Fibroblast of peridontal ligament (primary cell): ENCODE measurements at regions not wholly inside any gene's neighbourhood (a gene's known extent, or its start where the extent isn't known, plus 50 kb on each side); places are given as distances from the start of the nearest gene placed in this dataset.
A peak's percentile ranks its signal among the peaks of the same experiment; 100 is the strongest.
"Not testable (repeated sequence)": the region's sequence is repeated elsewhere in the genome, so short reads cannot be mapped to it uniquely, and the experiment has no call there.

Source experiments
- DNase-seq: peaks from one replicate; pipeline ENCODE4 v3.0.0-alpha.2; 2010; ENCODE audit errors: extremely low read depth

- DNase-seq, result no peak
Measured at GRCh38 chr5:158207733-158208132, 348.8 kb upstream of the CLINT1 start.

GRCh38 chr5:158205992-158206391, 347.0 kb upstream of the CLINT1 start:
- no peak for DNase-seq

- no peak for DNase-seq
Measured at GRCh38 chr5:158203261-158203660, 344.3 kb upstream of the CLINT1 start.

- DNase-seq, result no peak
Measured at GRCh38 chr5:158202801-158203200, 343.9 kb upstream of the CLINT1 start.

GRCh38 chr5:158200619-158201018, 341.7 kb upstream of the CLINT1 start:
- DNase-seq, result no peak

- no peak for DNase-seq
Measured at GRCh38 chr5:158198636-158199035, 339.7 kb upstream of the CLINT1 start.

GRCh38 chr5:158195416-158196210, 336.7 kb upstream of the CLINT1 start:
- no peak for DNase-seq

GRCh38 chr5:158194561-158194976, 335.6 kb upstream of the CLINT1 start:
- DNase-seq, result no peak

GRCh38 chr5:158193395-158193794, 334.4 kb upstream of the CLINT1 start:
- DNase-seq, result not testable (repeated sequence)

- DNase-seq, result no peak
Measured at GRCh38 chr5:158180407-158180806, 321.5 kb upstream of the CLINT1 start.

- DNase-seq, result no peak
Measured at GRCh38 chr5:158179271-158179670, 320.3 kb upstream of the CLINT1 start.

- no peak for DNase-seq
Measured at GRCh38 chr5:158178535-158178934, 319.6 kb upstream of the CLINT1 start.

GRCh38 chr5:158177146-158177545, 318.2 kb upstream of the CLINT1 start:
- DNase-seq, result no peak

GRCh38 chr5:158175934-158176481, 317.1 kb upstream of the CLINT1 start:
- DNase-seq, result no peak

- peak; percentile 87 for DNase-seq
Measured at GRCh38 chr5:158174918-158175851, 316.2 kb upstream of the CLINT1 start.

- DNase-seq, result no peak
Measured at GRCh38 chr5:158174026-158174425, 315.1 kb upstream of the CLINT1 start.

- DNase-seq, result no peak
Measured at GRCh38 chr5:158172005-158172404, 313.1 kb upstream of the CLINT1 start.

- no peak for DNase-seq
Measured at GRCh38 chr5:158170534-158170933, 311.6 kb upstream of the CLINT1 start.

- DNase-seq, result no peak
Measured at GRCh38 chr5:158170060-158170459, 311.1 kb upstream of the CLINT1 start.

GRCh38 chr5:158166424-158166823, 307.5 kb upstream of the CLINT1 start:
- no peak for DNase-seq

- DNase-seq, result no peak
Measured at GRCh38 chr5:158165647-158166046, 306.7 kb upstream of the CLINT1 start.

GRCh38 chr5:158164296-158165047, 305.5 kb upstream of the CLINT1 start:
- no peak for DNase-seq
